Keratinocyte (primary cell): ENCODE measurements at regions not wholly inside any gene's neighbourhood (a gene's known extent, or its start where the extent isn't known, plus 50 kb on each side); places are given as distances from the start of the nearest gene placed in this dataset.

Experiments used
- DNase-seq: peaks from one replicate; pipeline ENCODE4 v3.0.0-alpha.2; 2011; ENCODE audit warnings: low read depth, missing footprints, low spot score
- FAIRE-seq: peaks from 2 replicates; lab custom pipeline; 2011; peaks lifted over from hg19 to GRCh38; lab: Jason Lieb, UNC
- H2AFZ ChIP-seq: 2 replicates; pipeline ENCODE4 v1.6.0; 2012; ENCODE audit warnings: low read length, control low read depth, inconsistent platforms; ENCODE audit not compliant: control insufficient read depth
- H3K27ac ChIP-seq: 2 replicates; pipeline ENCODE4 v1.5.1; 2011; ENCODE audit warnings: low read length; ENCODE audit not compliant: control insufficient read depth, insufficient read depth
- H3K27me3 ChIP-seq: 3 replicates; pipeline ENCODE4 v1.6.0; 2011; ENCODE audit warnings: low read length; ENCODE audit not compliant: control insufficient read depth, insufficient read depth; ENCODE audit errors: extremely low read depth
- H3K36me3 ChIP-seq, 2 experiments: 2 replicates in 1 of 2; 3 replicates in 1 of 2; pipeline ENCODE4 v1.5.1; 2011; ENCODE audit warnings: low read length in 2 of 2, mild to moderate bottlenecking in 1 of 2; ENCODE audit not compliant: control insufficient read depth in 2 of 2, insufficient read depth in 2 of 2; ENCODE audit errors: extremely low read depth in 1 of 2
- H3K4me1 ChIP-seq: 3 replicates; pipeline ENCODE4 v1.5.1; 2011; ENCODE audit warnings: low read length; ENCODE audit not compliant: control insufficient read depth, insufficient read depth; ENCODE audit errors: extremely low read depth
- H3K4me2 ChIP-seq: 3 replicates; pipeline ENCODE4 v1.6.0; 2011; ENCODE audit warnings: low read depth, low read length; ENCODE audit not compliant: control insufficient read depth, insufficient read depth; ENCODE audit errors: extremely low read depth
- H3K4me3 ChIP-seq, 3 experiments: fragments of 200-600 bp in 1 of 3; sonication (generic) in 1 of 3; 2 replicates in 2 of 3; 3 replicates in 1 of 3; pipeline ENCODE4 v1.5.1; 2011 to 2016; ENCODE audit warnings: low read length in 3 of 3, mild to moderate bottlenecking in 3 of 3, control low read depth in 2 of 3, inconsistent platforms in 1 of 3, low read depth in 1 of 3, mixed read lengths in 1 of 3, mixed run types in 1 of 3, moderate library complexity in 1 of 3; ENCODE audit not compliant: control insufficient read depth in 2 of 3, insufficient read depth in 2 of 3; ENCODE audit errors: extremely low read depth in 1 of 3
- H3K79me2 ChIP-seq: 2 replicates; pipeline ENCODE4 v1.6.0; 2012; ENCODE audit warnings: low read length; ENCODE audit not compliant: control insufficient read depth, insufficient read depth
- H3K9ac ChIP-seq: 3 replicates; pipeline ENCODE4 v1.6.0; 2011; ENCODE audit warnings: low read length; ENCODE audit not compliant: control insufficient read depth, insufficient read depth; ENCODE audit errors: extremely low read depth
- H3K9me1 ChIP-seq: 3 replicates; pipeline ENCODE4 v1.6.0; 2011; ENCODE audit warnings: low read length; ENCODE audit not compliant: control insufficient read depth, insufficient read depth; ENCODE audit errors: extremely low read depth
- H3K9me3 ChIP-seq: 2 replicates; pipeline ENCODE4 v1.5.1; 2012; ENCODE audit warnings: low read depth, low read length; ENCODE audit not compliant: control insufficient read depth
- H4K20me1 ChIP-seq: 3 replicates; pipeline ENCODE4 v1.6.0; 2011; ENCODE audit warnings: low read length; ENCODE audit not compliant: control insufficient read depth, insufficient read depth; ENCODE audit errors: extremely low read depth
- EZH2 ChIP-seq: IDR thresholded peaks from one replicate; pipeline ENCODE4 v1.6.1; 2012; ENCODE audit warnings: inconsistent platforms, mild to moderate bottlenecking, low read length, moderate library complexity
- dilution Hi-C: fragments of 300-500 bp; cut with MboI; formaldehyde crosslinking; loops from one replicate; pipeline ENCODE4 v1.7.0; 2020; ENCODE audit warnings: low sequenced_read_pairs; ENCODE audit not compliant: extremely low pct_ligation_motif_present
- TF ChIP-seq, protein P1 (sequence below), 3 experiments: IDR thresholded peaks in 1 of 3; conservative IDR thresholded peaks in 1 of 3; optimal IDR thresholded peaks in 1 of 3; 2 replicates in 2 of 3; 3 replicates in 1 of 3; pipeline versions ENCODE3 to v1.5.1; 2011; ENCODE audit warnings: low read length in 3 of 3, mild to moderate bottlenecking in 3 of 3, moderate library complexity in 2 of 3, control low read depth in 1 of 3, inconsistent platforms in 1 of 3; ENCODE audit not compliant: insufficient read depth in 2 of 3; ENCODE audit errors: extremely low read depth in 1 of 3

DNA sequence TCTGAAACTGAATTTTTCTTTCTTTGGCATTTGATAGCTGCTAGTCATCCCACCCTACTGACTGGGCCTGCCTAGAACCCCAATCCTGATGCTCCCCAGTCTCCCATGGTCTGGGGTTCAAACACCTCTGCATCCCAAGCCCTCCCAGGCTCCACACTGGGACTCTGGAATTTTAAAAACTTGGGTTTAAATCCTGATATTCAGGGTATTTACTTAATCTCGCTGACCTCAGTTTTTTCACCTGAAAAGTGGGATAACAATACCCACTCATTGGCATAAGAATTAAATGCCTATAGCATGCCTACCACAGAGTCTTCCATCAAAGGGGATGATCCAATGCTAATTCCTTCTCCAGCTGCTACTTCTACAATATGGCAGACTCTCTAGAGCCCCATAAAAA lies 264.4 kb downstream of the NPIPA8 start:
- H3K9me1 ChIP-seq, result no peaks in the 10 kb centered on the region

DNA sequence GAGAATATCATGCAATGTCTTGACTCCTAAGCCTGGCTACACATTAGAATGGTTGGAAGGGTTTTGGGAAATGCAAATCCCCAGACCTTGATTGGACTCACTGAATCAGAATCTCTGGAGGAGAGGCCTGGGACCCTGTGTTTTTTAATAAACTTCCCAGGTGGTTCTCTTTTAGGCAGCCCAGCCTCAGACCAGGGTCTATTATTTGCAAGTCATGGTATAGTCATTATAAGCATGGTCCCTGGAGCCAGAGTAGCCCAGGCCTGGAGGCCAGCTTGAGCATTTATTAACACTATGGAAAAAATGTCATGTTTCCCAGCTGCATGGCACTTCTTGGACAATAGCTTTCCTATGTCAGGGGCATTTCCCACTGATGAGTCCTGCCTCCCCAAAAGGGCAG lies 266.9 kb downstream of the NPIPA8 start:
- Histone ChIP-seq H3K4me3 (no peak overlapping the region), H4K20me1 (no peaks in the 10 kb centered on the region), H3K36me3 (no peaks in the 10 kb centered on the region), H2AFZ (no peak overlapping the region), H3K9me3 (no peaks in the 10 kb centered on the region), H3K9ac (no peak overlapping the region), H3K27me3 (no peaks in the 10 kb centered on the region), H3K4me2 (no peak overlapping the region), H3K9me1 (no peaks in the 10 kb centered on the region), H3K79me2 (no peaks in the 10 kb centered on the region), H3K4me1 (no peaks in the 10 kb centered on the region), H3K27ac (no peak overlapping the region)
- no peak for DNase-seq
- dilution Hi-C loops, result no loop called here
- no peak for FAIRE-seq
- TF ChIP-seq, protein P1, sequence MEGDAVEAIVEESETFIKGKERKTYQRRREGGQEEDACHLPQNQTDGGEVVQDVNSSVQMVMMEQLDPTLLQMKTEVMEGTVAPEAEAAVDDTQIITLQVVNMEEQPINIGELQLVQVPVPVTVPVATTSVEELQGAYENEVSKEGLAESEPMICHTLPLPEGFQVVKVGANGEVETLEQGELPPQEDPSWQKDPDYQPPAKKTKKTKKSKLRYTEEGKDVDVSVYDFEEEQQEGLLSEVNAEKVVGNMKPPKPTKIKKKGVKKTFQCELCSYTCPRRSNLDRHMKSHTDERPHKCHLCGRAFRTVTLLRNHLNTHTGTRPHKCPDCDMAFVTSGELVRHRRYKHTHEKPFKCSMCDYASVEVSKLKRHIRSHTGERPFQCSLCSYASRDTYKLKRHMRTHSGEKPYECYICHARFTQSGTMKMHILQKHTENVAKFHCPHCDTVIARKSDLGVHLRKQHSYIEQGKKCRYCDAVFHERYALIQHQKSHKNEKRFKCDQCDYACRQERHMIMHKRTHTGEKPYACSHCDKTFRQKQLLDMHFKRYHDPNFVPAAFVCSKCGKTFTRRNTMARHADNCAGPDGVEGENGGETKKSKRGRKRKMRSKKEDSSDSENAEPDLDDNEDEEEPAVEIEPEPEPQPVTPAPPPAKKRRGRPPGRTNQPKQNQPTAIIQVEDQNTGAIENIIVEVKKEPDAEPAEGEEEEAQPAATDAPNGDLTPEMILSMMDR (optimal IDR thresholded peaks at IDR 0.05 in 1 of 3, IDR thresholded peaks at IDR 0.05 in 1 of 3, conservative IDR thresholded peaks at IDR 0.05 in 1 of 3; ENCODE audit: extremely low read depth in 1 of 3, insufficient read depth in 2 of 3, low read length in 3 of 3), result no peak
- TF ChIP-seq EZH2, result no peak

More for the DNA sequence above, 264.4 kb downstream of the NPIPA8 start:
- Histone ChIP-seq H3K4me3 (no peak overlapping the region), H3K27me3 (no peaks in the 10 kb centered on the region), H3K36me3 (no peaks in the 10 kb centered on the region), H3K4me2 (no peak overlapping the region), H3K79me2 (no peaks in the 10 kb centered on the region), H3K4me1 (no peaks in the 10 kb centered on the region), H3K27ac (no peak overlapping the region), H3K9ac (no peak overlapping the region), H3K9me3 (no peaks in the 10 kb centered on the region), H2AFZ (no peak overlapping the region), H4K20me1 (no peaks in the 10 kb centered on the region)
- TF ChIP-seq, protein P1 (optimal IDR thresholded peaks at IDR 0.05 in 1 of 3, IDR thresholded peaks at IDR 0.05 in 1 of 3, conservative IDR thresholded peaks at IDR 0.05 in 1 of 3; ENCODE audit: extremely low read depth in 1 of 3, insufficient read depth in 2 of 3, low read length in 3 of 3), result no peak
- TF ChIP-seq EZH2, result no peak
- FAIRE-seq (no peak), DNase-seq (no peak)
- dilution Hi-C loops, result no loop called here
